ENCODE measurements at regions not wholly inside any gene's neighbourhood (a gene's known extent, or its start where the extent isn't known, plus 50 kb on each side); places are given as distances from the start of the nearest gene placed in this dataset.

DNA sequence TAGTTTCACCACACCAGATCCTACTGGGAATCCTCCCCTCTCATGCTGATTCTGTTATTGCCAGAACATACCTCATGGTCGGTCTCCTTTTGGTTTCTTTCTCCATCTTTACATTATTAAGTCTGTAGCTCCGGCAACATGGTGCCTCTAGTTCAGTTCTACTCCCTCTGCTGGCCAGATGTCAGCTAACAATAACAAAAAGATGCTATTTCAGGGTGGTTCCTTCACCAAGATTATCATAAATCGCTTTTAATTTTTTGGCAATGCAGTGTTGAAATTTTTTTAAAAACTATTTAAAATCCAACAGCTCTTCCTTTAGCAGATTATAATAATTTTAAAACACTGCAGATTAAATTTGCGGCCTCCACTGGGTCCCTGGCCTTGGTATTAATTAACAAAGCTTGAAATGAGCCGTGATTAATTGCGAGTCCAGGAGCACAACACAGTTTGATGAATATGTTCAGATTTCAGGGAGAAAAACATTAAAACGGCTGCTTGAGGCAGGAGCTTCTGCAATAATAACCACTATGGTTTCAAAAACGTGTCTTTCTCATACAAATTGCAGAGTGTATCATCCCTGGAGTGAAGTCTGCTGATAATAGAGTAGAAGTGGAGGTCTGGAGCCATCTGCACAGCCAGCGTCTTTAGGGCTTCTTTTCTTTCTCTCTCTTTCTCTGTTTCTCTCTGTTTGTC, 492.9 kb upstream of the KIRREL3 start:
- Histone ChIP-seq H3K4me3 (replicated peaks in 1 of 3; ENCODE audit: insufficient read depth in 1 of 3, low read depth in 1 of 3, low read length in 3 of 3) (no peak overlapping the region), H3K9ac (replicated peaks; ENCODE audit: extremely low read depth, insufficient read depth, low read length) (no peak overlapping the region), H3K9me3 (replicated peaks; ENCODE audit: control insufficient read depth, insufficient read depth, low read length) (no peaks in the 10 kb centered on the region), H3K27ac (ENCODE audit: insufficient read depth, low read depth, low read length) (no peak overlapping the region), H3K27me3 (ENCODE audit: control insufficient read depth in 2 of 2, insufficient read depth in 2 of 2, low read length in 2 of 2) (no peaks in the 10 kb centered on the region), H2AFZ (ENCODE audit: low read depth, low read length) (no peak overlapping the region), H3K79me2 (ENCODE audit: control insufficient read depth, insufficient read depth, low read length) (no peaks in the 10 kb centered on the region), H4K20me1 (replicated peaks; ENCODE audit: control insufficient read depth, extremely low read depth, insufficient read depth, low read length) (no peaks in the 10 kb centered on the region), H3K36me3 (ENCODE audit: control insufficient read depth in 2 of 2, extremely low read depth in 1 of 2, insufficient read depth in 2 of 2, low read length in 2 of 2) (no peaks in the 10 kb centered on the region), H3K4me1 (ENCODE audit: control insufficient read depth, extremely low read depth, insufficient read depth, low read length) (no peaks in the 10 kb centered on the region), H3K9me1 (replicated peaks; ENCODE audit: control insufficient read depth, extremely low read depth, insufficient read depth, low read length) (no peaks in the 10 kb centered on the region), H3K4me2 (ENCODE audit: insufficient read depth, low read length) (no peak overlapping the region)
- no TSS peak for BruUV-seq (replicated peaks)
- FAIRE-seq, result no peak
- dilution Hi-C loops (cut with MboI; ENCODE audit: extremely low pct_ligation_motif_present, low sequenced_read_pairs) (no loop called here), intact Hi-C loops (cut with micrococcal nuclease) (no loop called here)
- no peak for DNase-seq (ENCODE audit: low read depth, low spot score)
- POLR2A ChIA-PET, result no interaction called here
- CTCF ChIA-PET, result no interaction called here
- TF ChIP-seq POLR2AphosphoS5 (IDR thresholded peaks at IDR 0.05; ENCODE audit: insufficient read depth, low read depth, low read length) (no peak), FOS (IDR thresholded peaks at IDR 0.05; ENCODE audit: borderline replicate concordance, insufficient read depth, low read length) (no peak), JUN (IDR thresholded peaks at IDR 0.05; ENCODE audit: borderline replicate concordance, insufficient read depth, insufficient read length, low read depth) (no peak), EZH2 (IDR thresholded peaks at IDR 0.05; ENCODE audit: borderline replicate concordance, low read depth, low read length, severe bottlenecking) (no peak), POLR2A (IDR thresholded peaks at IDR 0.05; ENCODE audit: low read depth, low read length) (no peak), GATA2 (IDR thresholded peaks at IDR 0.05; ENCODE audit: insufficient read depth, insufficient read length, low read depth, low read length) (no peak), MYC (IDR thresholded peaks at IDR 0.05; ENCODE audit: low read depth, low read length) (no peak)
- TF ChIP-seq, protein P1, sequence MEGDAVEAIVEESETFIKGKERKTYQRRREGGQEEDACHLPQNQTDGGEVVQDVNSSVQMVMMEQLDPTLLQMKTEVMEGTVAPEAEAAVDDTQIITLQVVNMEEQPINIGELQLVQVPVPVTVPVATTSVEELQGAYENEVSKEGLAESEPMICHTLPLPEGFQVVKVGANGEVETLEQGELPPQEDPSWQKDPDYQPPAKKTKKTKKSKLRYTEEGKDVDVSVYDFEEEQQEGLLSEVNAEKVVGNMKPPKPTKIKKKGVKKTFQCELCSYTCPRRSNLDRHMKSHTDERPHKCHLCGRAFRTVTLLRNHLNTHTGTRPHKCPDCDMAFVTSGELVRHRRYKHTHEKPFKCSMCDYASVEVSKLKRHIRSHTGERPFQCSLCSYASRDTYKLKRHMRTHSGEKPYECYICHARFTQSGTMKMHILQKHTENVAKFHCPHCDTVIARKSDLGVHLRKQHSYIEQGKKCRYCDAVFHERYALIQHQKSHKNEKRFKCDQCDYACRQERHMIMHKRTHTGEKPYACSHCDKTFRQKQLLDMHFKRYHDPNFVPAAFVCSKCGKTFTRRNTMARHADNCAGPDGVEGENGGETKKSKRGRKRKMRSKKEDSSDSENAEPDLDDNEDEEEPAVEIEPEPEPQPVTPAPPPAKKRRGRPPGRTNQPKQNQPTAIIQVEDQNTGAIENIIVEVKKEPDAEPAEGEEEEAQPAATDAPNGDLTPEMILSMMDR (IDR thresholded peaks at IDR 0.05; ENCODE audit: extremely low read depth in 1 of 2, insufficient read depth in 1 of 2, low read depth in 1 of 2, low read length in 2 of 2), result no peak
- TF ChIP-seq, protein P2, sequence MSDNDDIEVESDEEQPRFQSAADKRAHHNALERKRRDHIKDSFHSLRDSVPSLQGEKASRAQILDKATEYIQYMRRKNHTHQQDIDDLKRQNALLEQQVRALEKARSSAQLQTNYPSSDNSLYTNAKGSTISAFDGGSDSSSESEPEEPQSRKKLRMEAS (IDR thresholded peaks at IDR 0.05; ENCODE audit: insufficient read depth, insufficient read length), result no peak

Measured in endothelial cell of umbilical vein (primary cell).